PFSK-1 (cell line): ENCODE measurements at regions not wholly inside any gene's neighbourhood (a gene's known extent, or its start where the extent isn't known, plus 50 kb on each side); places are given as distances from the start of the nearest gene placed in this dataset.

Source experiments
- POLR2AphosphoS5 ChIP-seq: IDR thresholded peaks from 2 replicates; pipeline ENCODE4 v1.6.1; 2012; ENCODE audit warnings: low read depth, mild to moderate bottlenecking, control low read depth, low read length, moderate library complexity
- SIN3A ChIP-seq: IDR thresholded peaks from 2 replicates; pipeline ENCODE4 v1.6.1; 2012; ENCODE audit warnings: mild to moderate bottlenecking, low read length, moderate library complexity, borderline replicate concordance; ENCODE audit not compliant: insufficient read depth
- TAF1 ChIP-seq: IDR thresholded peaks from 2 replicates; pipeline ENCODE4 v1.6.1; 2012; ENCODE audit warnings: low read length, control low read depth, borderline replicate concordance; ENCODE audit not compliant: insufficient read depth

GRCh38 chr21:27086630-27087029 lies 119.7 kb upstream of the ADAMTS5 start:
- TF ChIP-seq SIN3A (no peak), POLR2AphosphoS5 (no peak), TAF1 (no peak)
